HUDEP-2 (cell line): ENCODE measurements at regions not wholly inside any gene's neighbourhood (a gene's known extent, or its start where the extent isn't known, plus 50 kb on each side); places are given as distances from the start of the nearest gene placed in this dataset.
A peak's percentile ranks its signal among the peaks of the same experiment; 100 is the strongest.
"Not testable (repeated sequence)": the region's sequence is repeated elsewhere in the genome, so short reads cannot be mapped to it uniquely, and the experiment has no call there.

ENCODE experiments used
- DNase-seq, 76 experiments: peaks; one replicate each; lab custom pipeline; 2025; ENCODE audit not compliant: unreplicated experiment in 76 of 76; lab: John Stamatoyannopoulos, UW

DNA sequence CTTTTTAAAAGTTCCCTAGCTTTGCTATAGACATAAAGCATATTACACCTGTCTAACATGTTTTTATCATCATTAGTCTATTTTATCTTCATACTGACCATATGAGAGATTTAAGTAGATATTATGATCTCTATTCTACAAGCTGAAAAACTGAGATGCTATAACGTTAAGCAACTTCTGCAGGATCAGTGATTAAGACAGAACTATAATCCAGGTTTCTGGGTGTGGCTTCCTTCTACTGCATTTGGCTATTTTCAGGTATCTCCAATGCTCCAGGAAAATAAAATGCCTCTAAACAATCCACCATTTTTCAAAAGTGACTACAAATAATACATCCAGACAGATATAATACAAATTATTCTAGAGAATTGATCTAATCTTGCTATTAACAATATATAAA is 53.4 kb downstream of the RGS2 start:
- DNase-seq, result no peak

DNA sequence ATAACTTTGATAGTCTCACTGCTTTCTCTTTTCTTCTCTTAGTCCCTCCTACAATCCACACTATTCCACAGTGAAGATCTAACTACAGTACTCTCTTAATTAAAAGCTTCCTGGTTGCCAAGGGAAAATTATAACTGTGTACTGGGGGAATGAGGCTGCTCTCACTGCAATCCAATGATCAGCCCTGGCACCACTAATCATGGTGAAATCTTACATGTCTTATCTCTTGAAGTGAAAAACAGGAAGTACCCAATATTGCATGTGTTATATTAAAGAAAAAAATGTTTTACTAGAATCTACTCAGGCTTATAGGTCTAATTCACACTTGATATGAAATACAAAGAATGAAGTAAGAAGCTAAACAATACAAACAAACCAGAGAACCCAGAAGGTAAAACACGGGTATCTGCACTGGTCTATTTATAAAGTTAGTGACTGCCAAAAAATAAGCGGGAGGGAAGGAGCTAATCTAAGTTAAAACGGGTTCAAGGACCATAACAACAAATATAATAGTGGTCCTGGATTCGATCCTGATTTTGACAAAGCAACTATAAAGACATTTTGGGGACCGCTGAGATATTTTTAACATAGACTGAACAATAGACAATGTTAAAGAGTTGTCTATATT is 57.5 kb downstream of the RGS2 start:
- DNase-seq, result no peak

GRCh38 chr1:192867180-192867579 is 58.3 kb downstream of the RGS2 start:
- no peak for DNase-seq

DNA sequence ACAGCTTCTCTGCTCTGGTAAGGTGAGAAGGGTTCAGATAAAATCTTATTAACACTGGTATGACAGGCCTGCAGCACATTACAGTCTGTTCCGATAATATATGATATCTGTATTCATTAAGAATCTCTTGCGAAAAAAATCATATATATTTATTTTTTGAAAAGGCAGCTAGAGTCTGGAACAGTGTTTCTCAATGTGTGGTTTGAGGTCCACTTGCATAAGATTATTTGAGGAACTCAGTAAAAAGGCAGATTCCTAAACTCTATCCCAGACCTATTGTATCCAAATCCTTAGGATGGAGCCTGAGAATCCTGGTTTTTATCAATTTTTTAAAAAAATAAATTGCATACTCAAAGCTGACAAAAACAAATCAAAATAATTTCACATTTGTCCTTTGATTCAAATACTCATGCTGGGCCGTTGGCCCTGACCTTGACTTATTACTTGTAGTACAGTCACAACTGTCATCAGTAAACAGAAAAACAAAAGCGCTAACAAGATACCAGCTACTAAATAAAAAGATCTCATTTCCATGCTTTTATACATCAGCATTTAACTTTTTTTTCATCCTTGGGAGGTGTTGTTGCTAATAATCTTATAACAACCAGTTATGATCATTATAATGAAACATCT is 60.6 kb downstream of the RGS2 start:
- no peak for DNase-seq

DNA sequence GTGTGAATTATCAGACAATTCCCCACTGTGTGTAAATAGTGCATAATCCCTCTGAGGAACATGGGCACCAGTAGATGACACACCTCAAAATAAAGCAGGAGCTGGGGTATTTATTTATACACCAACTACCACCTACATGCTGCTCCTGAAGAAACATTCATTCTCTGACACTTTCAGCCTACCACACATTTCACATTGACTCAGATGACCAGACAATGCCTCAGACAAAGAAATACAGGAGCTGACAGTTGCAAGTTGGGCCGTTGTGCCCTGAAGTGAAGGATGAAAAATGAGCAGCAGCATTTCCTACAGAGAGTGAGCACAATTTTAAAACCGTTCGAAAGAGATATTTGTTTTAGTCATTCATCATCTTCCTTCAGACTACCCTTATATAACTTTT is 63.2 kb downstream of the RGS2 start:
- no peak for DNase-seq

DNA sequence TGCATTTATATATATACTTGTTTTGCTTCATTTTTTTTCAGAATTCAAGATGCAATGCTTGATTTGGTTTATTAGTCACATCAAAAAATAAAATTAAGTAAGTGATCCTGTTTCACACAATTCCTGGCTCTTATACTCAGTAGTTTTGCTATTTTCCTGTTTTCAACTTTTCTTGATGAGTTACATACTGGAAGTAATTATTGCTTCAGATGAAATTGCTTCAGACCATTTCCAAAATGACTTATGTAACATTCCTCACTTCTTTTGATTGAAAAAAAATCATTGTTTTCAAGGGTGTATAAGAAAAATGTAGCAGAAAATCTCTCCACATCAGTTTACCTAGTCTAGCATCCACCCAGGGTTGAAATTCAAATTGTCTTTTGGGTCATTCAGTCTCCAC is 65.0 kb downstream of the RGS2 start:
- DNase-seq, result no peak

DNA sequence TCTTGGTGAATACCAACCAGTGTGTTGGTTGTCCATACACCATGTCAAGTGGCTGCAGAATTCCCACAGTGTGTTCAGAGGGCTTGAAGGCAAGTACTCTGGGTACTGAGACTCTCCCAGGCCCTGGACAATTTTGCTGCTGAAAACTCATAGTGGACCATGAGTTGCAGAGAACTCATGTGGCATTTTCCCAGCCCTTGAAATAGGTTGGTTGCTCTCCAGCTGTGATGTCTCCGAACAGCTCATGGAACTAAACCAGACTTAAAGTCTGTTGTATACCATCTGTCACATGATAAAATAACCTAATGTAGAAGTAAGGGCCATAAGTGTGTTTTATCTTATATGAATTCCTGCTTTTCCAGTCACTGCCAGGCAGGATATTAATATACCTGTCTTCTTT is 67.8 kb downstream of the RGS2 start:
- no peak for DNase-seq

DNA sequence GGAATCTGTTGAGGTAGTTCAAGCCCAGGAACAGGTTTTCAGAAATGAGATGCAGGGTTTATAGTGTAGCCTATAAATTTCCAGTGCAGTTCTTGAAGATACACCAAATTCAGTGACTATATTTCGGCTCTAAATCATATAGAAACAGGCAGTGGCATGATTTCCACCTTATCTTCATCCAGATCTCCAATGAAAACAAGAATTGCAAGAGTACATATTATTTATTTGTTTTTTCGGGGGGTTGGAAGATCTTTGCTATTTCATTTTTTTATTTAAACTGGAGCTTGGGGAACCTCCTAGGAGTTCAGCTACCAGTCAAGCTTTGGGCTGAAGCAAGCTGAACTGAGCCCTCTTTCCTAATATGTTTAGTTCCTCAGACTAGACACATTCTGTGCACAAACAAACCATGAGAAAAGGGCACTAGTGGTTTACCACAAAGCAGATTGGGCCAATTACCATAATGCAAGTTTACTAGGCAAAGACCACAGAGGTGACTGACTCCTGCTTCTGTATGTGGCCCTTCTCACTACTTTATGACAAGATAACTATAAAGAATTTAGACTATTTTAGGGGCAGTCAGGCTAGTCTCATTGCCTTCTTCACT is 68.5 kb downstream of the RGS2 start:
- DNase-seq, result no peak

DNA sequence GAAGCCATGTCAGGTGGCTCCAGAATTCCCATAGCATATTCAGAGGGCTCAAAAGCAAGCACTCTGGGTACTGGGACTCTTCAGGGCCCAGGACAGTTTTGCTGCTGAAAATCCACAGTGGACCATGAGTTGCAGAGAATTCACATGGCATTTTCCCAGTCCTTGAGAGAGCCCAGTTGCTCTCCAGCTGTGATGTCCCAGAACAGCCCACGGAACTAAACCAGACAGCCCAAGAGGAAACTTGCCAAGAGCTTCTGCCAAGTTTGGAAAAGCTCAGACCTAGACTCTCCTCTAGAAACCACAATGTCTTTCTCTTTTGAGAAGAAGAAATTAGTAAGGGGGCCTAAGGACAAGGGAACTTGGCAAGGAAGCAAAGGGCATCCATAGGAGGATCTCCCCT is 69.4 kb downstream of the RGS2 start:
- no peak for DNase-seq

GRCh38 chr1:192879406-192879805 is 70.6 kb downstream of the RGS2 start:
- DNase-seq, result peak in 4 of 76 experiments; percentile 2 to 27 (median 18)

GRCh38 chr1:192880231-192880630 is 71.4 kb downstream of the RGS2 start:
- DNase-seq, result no peak

GRCh38 chr1:192884241-192884640 is 75.4 kb downstream of the RGS2 start:
- no peak for DNase-seq

DNA sequence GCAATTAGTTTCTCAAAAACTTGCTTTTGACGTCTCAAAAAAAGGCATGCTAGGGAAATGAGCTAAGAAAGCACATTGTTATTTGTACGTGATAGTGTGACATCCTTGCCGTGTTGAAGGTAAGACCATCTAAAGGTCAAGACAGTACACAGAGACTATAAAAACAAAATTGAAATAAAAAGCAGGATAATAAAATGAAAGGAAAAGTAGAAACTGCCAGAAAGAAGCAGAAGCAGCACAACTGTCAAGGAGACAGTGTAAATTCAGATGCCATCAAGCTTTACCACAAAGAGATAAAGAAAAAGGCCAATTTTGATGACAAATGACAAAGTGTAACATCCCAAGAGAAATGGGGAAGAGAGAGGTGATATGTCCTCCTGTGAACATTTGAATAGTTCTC is 76.5 kb downstream of the RGS2 start:
- DNase-seq, result not testable (repeated sequence)

- no peak for DNase-seq
Measured at GRCh38 chr1:192887426-192887825, 78.6 kb downstream of the RGS2 start.

DNA sequence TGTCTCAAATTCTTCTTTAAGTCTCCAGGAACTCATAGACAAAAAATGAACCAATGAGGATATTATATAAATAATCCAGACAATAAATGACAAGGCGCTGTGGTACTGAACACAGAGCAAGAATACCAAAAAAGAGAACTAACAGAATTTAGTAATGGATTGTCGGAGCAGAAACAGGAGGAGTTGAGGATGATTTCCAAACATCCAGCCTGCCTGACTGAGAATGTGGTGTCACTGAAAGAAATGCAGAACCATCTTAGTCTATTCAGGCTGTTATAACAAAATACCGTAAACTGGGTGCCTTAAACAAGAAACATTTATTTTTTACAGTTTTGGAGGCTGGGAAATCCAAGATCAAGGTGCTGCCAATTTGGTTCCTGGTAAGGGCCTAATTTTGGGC is 79.7 kb downstream of the RGS2 start:
- no peak for DNase-seq

DNA sequence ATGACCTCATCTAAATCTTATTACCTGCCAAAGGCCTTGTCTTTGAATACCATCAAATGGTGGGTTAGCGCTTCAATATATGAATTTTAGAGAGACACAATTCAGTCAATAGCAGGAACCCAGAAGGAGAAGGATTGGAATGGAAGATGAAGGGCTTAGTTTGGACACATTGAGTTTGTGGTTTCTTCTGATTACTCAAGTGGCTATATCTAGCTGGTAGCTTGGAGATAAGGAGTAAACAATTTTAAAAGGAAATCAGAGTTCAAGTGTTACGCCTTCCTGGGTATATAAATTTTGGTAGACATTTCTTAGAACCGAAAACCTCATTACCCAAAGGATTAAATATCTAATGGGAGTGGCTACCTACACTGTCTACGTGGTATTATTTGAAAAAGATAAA is 80.2 kb downstream of the RGS2 start:
- DNase-seq, result no peak

DNA sequence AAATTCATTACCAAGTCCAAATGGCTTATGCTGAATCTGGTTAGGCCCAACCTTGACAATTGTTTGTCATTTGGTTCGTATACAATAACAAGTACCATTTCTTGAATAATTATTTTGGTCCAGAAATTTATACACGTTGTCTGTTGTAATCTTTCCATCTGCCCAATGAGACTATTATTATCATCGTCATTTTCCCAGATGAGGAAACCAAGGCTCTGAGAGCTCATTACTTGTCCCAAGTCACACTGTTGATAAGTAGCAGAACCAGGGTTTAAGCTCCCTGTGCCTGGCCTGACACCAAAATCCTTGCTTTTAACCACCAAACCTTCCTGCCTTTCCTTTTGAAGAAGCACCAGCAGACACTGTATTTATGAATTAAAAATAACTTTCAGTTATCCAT is 81.3 kb downstream of the RGS2 start:
- DNase-seq, result no peak

GRCh38 chr1:192892934-192893333 is 84.1 kb downstream of the RGS2 start:
- DNase-seq, result no peak

GRCh38 chr1:192895487-192895886 is 86.6 kb downstream of the RGS2 start:
- not testable (repeated sequence) for DNase-seq

- DNase-seq, result no peak
Measured at GRCh38 chr1:192896376-192896775, 87.5 kb downstream of the RGS2 start.

- DNase-seq, result no peak
Measured at GRCh38 chr1:192901500-192901899, 92.7 kb downstream of the RGS2 start.

GRCh38 chr1:192903142-192903541 is 94.3 kb downstream of the RGS2 start:
- no peak for DNase-seq
